GM12892 (cell line): ENCODE measurements at regions not wholly inside any gene's neighbourhood (a gene's known extent, or its start where the extent isn't known, plus 50 kb on each side); places are given as distances from the start of the nearest gene placed in this dataset.
A peak's percentile ranks its signal among the peaks of the same experiment; 100 is the strongest.

ENCODE experiments used
- DNase-seq: peaks from one replicate; pipeline ENCODE4 v3.0.0; 2011; ENCODE audit not compliant: insufficient read length
- FAIRE-seq: peaks from 2 replicates; lab custom pipeline; 2011; peaks lifted over from hg19 to GRCh38; lab: Jason Lieb, UNC
- POLR2A ChIP-seq: IDR thresholded peaks from 2 replicates; pipeline ENCODE4 v1.6.1; 2011; ENCODE audit warnings: low read depth, low read length, control low read depth
- POLR2AphosphoS5 ChIP-seq: IDR thresholded peaks from 2 replicates; pipeline ENCODE4 v1.6.1; 2011; ENCODE audit warnings: low read depth, low read length, control low read depth
- TAF1 ChIP-seq: IDR thresholded peaks from 2 replicates; pipeline ENCODE4 v1.6.1; 2011; ENCODE audit warnings: low read depth, mild to moderate bottlenecking, control low read depth, low read length, borderline replicate concordance

- TF ChIP-seq POLR2A (no peak), POLR2AphosphoS5 (no peak), TAF1 (no peak)
- no peak for DNase-seq
- FAIRE-seq, result no peak
Observed at GRCh38 chr3:137061186-137061585, 103.4 kb downstream of the IL20RB start.

GRCh38 chr3:137062250-137062649, 104.5 kb downstream of the IL20RB start:
- TF ChIP-seq POLR2AphosphoS5, result no peak
- TF ChIP-seq TAF1, result no peak
- no peak for TF ChIP-seq POLR2A
- peak; percentile 86 for FAIRE-seq
- no peak for DNase-seq

GRCh38 chr3:137065381-137065780, 107.6 kb downstream of the IL20RB start:
- no peak for TF ChIP-seq POLR2AphosphoS5
- TF ChIP-seq POLR2A, result no peak
- TF ChIP-seq TAF1, result no peak
- FAIRE-seq (peak; percentile 21), DNase-seq (no peak)

GRCh38 chr3:137066092-137066491, 108.3 kb downstream of the IL20RB start:
- no peak for DNase-seq
- FAIRE-seq, result peak; percentile 44
- TF ChIP-seq TAF1 (no peak), POLR2AphosphoS5 (no peak), POLR2A (no peak)

- FAIRE-seq, result no peak
- DNase-seq, result no peak
- TF ChIP-seq TAF1 (no peak), POLR2A (no peak), POLR2AphosphoS5 (no peak)
Observed at GRCh38 chr3:137071104-137071503, 113.3 kb downstream of the IL20RB start.

- TF ChIP-seq POLR2A, result no peak
- TF ChIP-seq TAF1, result no peak
- TF ChIP-seq POLR2AphosphoS5, result no peak
- FAIRE-seq (no peak), DNase-seq (no peak)
Observed at GRCh38 chr3:137075020-137075419, 117.2 kb downstream of the IL20RB start.

- FAIRE-seq (no peak), DNase-seq (no peak)
Observed at GRCh38 chr3:137078040-137078439, 120.3 kb downstream of the IL20RB start.

GRCh38 chr3:137079571-137079970, 121.8 kb downstream of the IL20RB start:
- DNase-seq, result no peak
- TF ChIP-seq POLR2AphosphoS5 (no peak), TAF1 (no peak), POLR2A (no peak)
- no peak for FAIRE-seq

More at GRCh38 chr3:137078040-137078439, 120.3 kb downstream of the IL20RB start:
- TF ChIP-seq POLR2A (no peak), POLR2AphosphoS5 (no peak)

GRCh38 chr3:137081711-137082110, 123.9 kb downstream of the IL20RB start:
- no peak for FAIRE-seq

GRCh38 chr3:137082763-137083162, 125.0 kb downstream of the IL20RB start:
- TF ChIP-seq TAF1, result no peak
- no peak for TF ChIP-seq POLR2A
- TF ChIP-seq POLR2AphosphoS5, result no peak
- DNase-seq, result no peak
- no peak for FAIRE-seq

More at GRCh38 chr3:137081711-137082110, 123.9 kb downstream of the IL20RB start:
- TF ChIP-seq TAF1 (no peak), POLR2A (no peak), POLR2AphosphoS5 (no peak)
- DNase-seq, result no peak

GRCh38 chr3:137083332-137083731, 125.5 kb downstream of the IL20RB start:
- FAIRE-seq (no peak), DNase-seq (no peak)
- no peak for TF ChIP-seq TAF1
- TF ChIP-seq POLR2A, result no peak
- TF ChIP-seq POLR2AphosphoS5, result no peak

- no peak for DNase-seq
- no peak for FAIRE-seq
- TF ChIP-seq TAF1 (no peak), POLR2AphosphoS5 (no peak), POLR2A (no peak)
Observed at GRCh38 chr3:137084586-137084985, 126.8 kb downstream of the IL20RB start.
